ENCODE measurements at regions not wholly inside any gene's neighbourhood (a gene's known extent, or its start where the extent isn't known, plus 50 kb on each side); places are given as distances from the start of the nearest gene placed in this dataset.

GRCh38 chrX:42697544-42697943 is 80.4 kb downstream of the PPP1R2C start:
- intact Hi-C loops (cut with DNase I): no loop called here
- H3K27me3 ChIP-seq: peaks cover 7% of the 10 kb centered on the region
- TF ChIP-seq POLR2A (IDR thresholded peaks at IDR 0.05): no peak
- no peak for TF ChIP-seq CTCF (IDR thresholded peaks at IDR 0.05)
- H3K27ac ChIP-seq: no peak overlapping the region
- H3K9me3 ChIP-seq (replicated peaks in 1 of 3): no peaks in the 10 kb centered on the region
- WGBS, 4 donors: 48 to 74% (median 63%) methylated on average over 3 of the region's 3 CpGs
- no peaks in the 10 kb centered on the region for H3K4me1 ChIP-seq (replicated peaks in 1 of 2)
- DNase-seq: no peak
- H3K4me3 ChIP-seq: no peak overlapping the region
- no peaks in the 10 kb centered on the region for H3K36me3 ChIP-seq (replicated peaks in 1 of 2)

DNA sequence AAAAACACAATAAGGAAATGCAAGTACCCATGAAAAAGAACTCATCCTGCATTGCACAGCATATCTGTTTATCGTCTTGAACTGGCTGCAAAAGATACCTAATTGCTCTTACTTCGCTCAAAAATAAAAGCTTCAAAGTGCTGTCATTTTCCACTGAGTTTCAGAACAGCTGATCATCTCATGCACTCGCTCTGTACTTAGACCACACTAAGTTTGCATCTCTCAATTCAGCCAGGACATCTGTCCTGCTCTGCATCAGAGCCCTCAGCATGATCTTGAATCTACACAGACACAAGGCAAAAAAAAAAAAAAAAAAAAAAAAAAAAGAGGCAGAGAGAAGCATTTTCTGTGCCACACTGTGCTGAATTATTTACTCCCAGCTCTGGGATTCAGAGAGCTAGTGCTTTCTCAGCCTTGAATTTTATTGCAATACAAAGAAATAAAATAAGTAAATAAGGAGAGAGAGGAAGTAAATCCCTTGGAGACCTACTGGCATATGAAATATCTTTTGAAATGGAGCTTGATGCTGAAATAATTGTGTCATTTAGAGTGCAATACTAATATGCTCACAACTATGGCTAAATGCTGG is 81.3 kb downstream of the PPP1R2C start:
- DNase-seq: no peak
- WGBS, 4 donors: 57 to 100% (median 80%) methylated on average over 1 to 3 of the region's 3 CpGs
- Histone ChIP-seq H3K27me3 (peaks cover 7% of the 10 kb centered on the region), H3K36me3 (replicated peaks in 1 of 2) (no peaks in the 10 kb centered on the region), H3K27ac (no peak overlapping the region), H3K9me3 (replicated peaks in 1 of 3) (no peaks in the 10 kb centered on the region), H3K4me3 (no peak overlapping the region), H3K4me1 (replicated peaks in 1 of 2) (no peaks in the 10 kb centered on the region)
- TF ChIP-seq CTCF (IDR thresholded peaks at IDR 0.05) (no peak), POLR2A (IDR thresholded peaks at IDR 0.05) (no peak)
- intact Hi-C loops (cut with DNase I): no loop called here

DNA sequence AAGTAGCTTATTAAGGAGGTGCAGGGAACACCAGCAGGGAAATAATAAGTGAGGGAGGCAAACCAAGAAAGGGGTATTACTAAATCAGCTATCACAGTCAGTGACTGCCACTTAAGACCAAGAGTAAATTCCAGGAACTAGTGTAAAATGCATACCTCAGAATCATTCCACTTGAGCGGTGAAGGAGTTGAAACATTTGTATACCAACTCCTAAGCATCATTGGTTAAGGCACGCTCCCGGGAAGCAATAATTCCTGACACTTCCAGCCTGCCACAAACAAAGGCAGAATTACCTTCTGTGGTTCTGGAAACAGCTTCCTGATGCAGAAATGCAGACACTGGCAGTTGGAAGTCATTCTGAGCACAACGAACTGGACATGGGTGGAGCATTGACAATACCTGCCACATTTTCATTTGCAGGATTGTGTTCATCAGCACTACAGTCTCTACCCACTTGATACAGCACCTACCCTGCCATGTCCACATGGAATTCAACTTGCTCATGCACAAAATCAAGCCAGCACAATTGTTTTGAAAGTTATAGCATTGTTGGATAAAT is 82.1 kb downstream of the PPP1R2C start:
- TF ChIP-seq CTCF (IDR thresholded peaks at IDR 0.05): no peak
- TF ChIP-seq POLR2A (IDR thresholded peaks at IDR 0.05): no peak
- Histone ChIP-seq H3K36me3 (replicated peaks in 1 of 2) (no peaks in the 10 kb centered on the region), H3K4me3 (no peak overlapping the region), H3K9me3 (replicated peaks in 1 of 3) (no peaks in the 10 kb centered on the region), H3K4me1 (replicated peaks in 1 of 2) (no peaks in the 10 kb centered on the region), H3K27ac (no peak overlapping the region), H3K27me3 (peaks cover 7% of the 10 kb centered on the region)
- intact Hi-C loops (cut with DNase I): no loop called here
- WGBS, 4 donors: 78 to 90% (median 84%) methylated on average over 4 of the region's 4 CpGs
- DNase-seq: no peak

DNA sequence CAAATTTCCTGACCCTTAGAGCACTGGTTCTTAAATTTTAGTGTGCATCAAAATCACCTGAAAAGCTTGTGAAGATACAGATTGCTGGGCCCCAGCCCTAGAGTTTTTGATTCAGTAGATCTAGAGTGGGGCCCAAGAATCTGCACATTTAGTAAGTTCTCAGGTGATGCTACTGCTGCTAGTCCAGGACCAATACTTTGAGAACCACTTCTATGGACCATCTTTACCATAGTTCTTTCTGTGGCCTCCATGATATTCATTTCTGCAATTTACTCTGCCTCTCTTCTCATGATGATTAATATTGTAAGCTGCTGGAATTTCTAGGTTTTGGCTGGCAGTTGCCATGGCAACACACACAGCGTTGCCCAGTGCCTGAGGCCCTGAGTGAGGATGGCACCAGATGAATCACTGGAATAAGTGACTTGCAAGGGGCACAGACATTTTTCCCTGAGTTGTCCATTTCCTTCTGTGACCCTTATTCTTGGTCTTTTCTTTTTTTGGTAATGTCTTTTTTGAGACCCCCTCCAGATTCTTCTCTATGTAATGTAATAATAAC is 83.6 kb downstream of the PPP1R2C start:
- Histone ChIP-seq H3K4me1 (replicated peaks in 1 of 2) (no peaks in the 10 kb centered on the region), H3K36me3 (replicated peaks in 1 of 2) (no peaks in the 10 kb centered on the region), H3K4me3 (no peak overlapping the region), H3K9me3 (replicated peaks in 1 of 3) (no peaks in the 10 kb centered on the region), H3K27me3 (peaks cover 7% of the 10 kb centered on the region), H3K27ac (no peak overlapping the region)
- DNase-seq: peak in 3 of 7 donors; percentile 1 to 20 (median 14)
- TF ChIP-seq POLR2A (IDR thresholded peaks at IDR 0.05) (no peak), CTCF (IDR thresholded peaks at IDR 0.05) (no peak)
- 40 to 63% (median 49%) methylated on average over 1 of the region's 1 CpG for WGBS, 4 donors
- intact Hi-C loops (cut with DNase I): no loop called here
